H1 (cell line): ENCODE measurements at regions not wholly inside any gene's neighbourhood (a gene's known extent, or its start where the extent isn't known, plus 50 kb on each side); places are given as distances from the start of the nearest gene placed in this dataset.

Source experiments
- CTCF ChIA-PET: fragments of 300-600 bp; sonication (Branson Sonifier 250); formaldehyde crosslinking; loops from one replicate; lab custom pipeline; 2021; ENCODE audit not compliant: partially characterized antibody; lab: Charles Lee
- POLR2A ChIA-PET: fragments of 300-600 bp; sonication (Branson Sonifier 250); formaldehyde crosslinking; loops from one replicate; lab custom pipeline; 2021; ENCODE audit warnings: inconsistent platforms; ENCODE audit not compliant: partially characterized antibody; lab: Charles Lee
- DNase-seq, 2 experiments: peaks; one replicate each; pipeline versions ENCODE4 v3.0.0 to v3.0.0-alpha.2; 2010 to 2022; ENCODE audit warnings: low spot score in 2 of 2, low read depth in 1 of 2, mixed read lengths in 1 of 2
- FAIRE-seq: peaks from 2 replicates; lab custom pipeline; 2011; peaks lifted over from hg19 to GRCh38; lab: Jason Lieb, UNC
- H2AFZ ChIP-seq: 2 replicates; pipeline ENCODE4 v1.8.1; 2012; ENCODE audit warnings: low read length, inconsistent platforms
- H2AK5ac ChIP-seq: 2 replicates; pipeline ENCODE4 v1.6.1; 2013; ENCODE audit warnings: low read depth, low read length
- H2BK120ac ChIP-seq: replicated peaks from 2 replicates; pipeline ENCODE3; 2013; ENCODE audit warnings: low read depth, low read length, inconsistent platforms
- H2BK12ac ChIP-seq: 2 replicates; pipeline ENCODE4 v1.6.1; 2013; ENCODE audit warnings: low read depth, low read length
- H2BK15ac ChIP-seq: 2 replicates; pipeline ENCODE4 v1.6.1; 2013; ENCODE audit warnings: low read length
- H2BK20ac ChIP-seq: 2 replicates; pipeline ENCODE4 v1.6.1; 2013; ENCODE audit warnings: low read length
- H2BK5ac ChIP-seq: 2 replicates; pipeline ENCODE4 v1.6.1; 2013; ENCODE audit warnings: low read depth, low read length
- H3K14ac ChIP-seq: 2 replicates; pipeline ENCODE4 v1.6.1; 2013; ENCODE audit warnings: inconsistent platforms; ENCODE audit not compliant: insufficient read length
- H3K18ac ChIP-seq: 2 replicates; pipeline ENCODE4 v1.6.1; 2013; ENCODE audit warnings: low read length; ENCODE audit errors: extremely low read depth
- H3K23ac ChIP-seq: 2 replicates; pipeline ENCODE4 v1.6.1; 2013; ENCODE audit warnings: inconsistent platforms; ENCODE audit not compliant: insufficient read length
- H3K23me2 ChIP-seq: 2 replicates; pipeline ENCODE4 v1.6.1; 2013; ENCODE audit warnings: low read depth, low read length
- H3K27ac ChIP-seq: 2 replicates; pipeline ENCODE4 v1.6.1; 2011; ENCODE audit warnings: low read depth, low read length, inconsistent platforms
- H3K27me3 ChIP-seq, 4 experiments: replicated peaks in 1 of 4; 1 replicate in 1 of 4; 2 replicates in 3 of 4; pipeline versions ENCODE4 v1.6.1 to v1.8.1; 2011 to 2013; ENCODE audit warnings: low read length in 3 of 4, mild to moderate bottlenecking in 3 of 4, inconsistent platforms in 2 of 4, mixed read lengths in 2 of 4, moderate library complexity in 1 of 4; ENCODE audit not compliant: control insufficient read depth in 3 of 4, insufficient read depth in 3 of 4; ENCODE audit errors: extremely low read depth in 1 of 4
- H3K36me3 ChIP-seq, 4 experiments: 2 replicates each; pipeline versions ENCODE4 v1.6.1 to v1.8.1; 2011 to 2013; ENCODE audit warnings: mild to moderate bottlenecking in 4 of 4, low read length in 3 of 4, moderate library complexity in 2 of 4, control low read depth in 1 of 4, inconsistent platforms in 1 of 4; ENCODE audit not compliant: insufficient read depth in 4 of 4, control insufficient read depth in 2 of 4
- H3K4ac ChIP-seq: replicated peaks from 2 replicates; pipeline ENCODE3; 2013; ENCODE audit warnings: low read length, low read depth, mixed read lengths, inconsistent platforms; ENCODE audit not compliant: insufficient read length
- H3K4me1 ChIP-seq, 4 experiments: replicated peaks in 1 of 4; 1 replicate in 1 of 4; 2 replicates in 3 of 4; pipeline versions ENCODE4 v1.6.1 to v1.8.1; 2011 to 2013; ENCODE audit warnings: low read length in 3 of 4, inconsistent platforms in 2 of 4, mixed read lengths in 1 of 4; ENCODE audit not compliant: insufficient read depth in 4 of 4, control insufficient read depth in 3 of 4
- H3K4me2 ChIP-seq, 2 experiments: 2 replicates each; pipeline versions ENCODE4 v1.6.1 to v1.8.1; 2011 to 2013; ENCODE audit warnings: low read depth in 2 of 2, low read length in 2 of 2, control low read depth in 1 of 2, inconsistent platforms in 1 of 2, mild to moderate bottlenecking in 1 of 2; ENCODE audit not compliant: insufficient read depth in 1 of 2
- H3K4me3 ChIP-seq, 4 experiments: fragments of 200-600, 300-600 bp in 1 of 4; sonication (generic), shearing (Covaris generic), sonication (Bioruptor Twin) in 1 of 4; 2 replicates each; pipeline versions ENCODE4 v1.5.1 to v1.8.1; 2011 to 2016; ENCODE audit warnings: low read length in 4 of 4, low read depth in 3 of 4, control low read depth in 2 of 4, inconsistent platforms in 2 of 4, mild to moderate bottlenecking in 2 of 4, mixed read lengths in 1 of 4, moderate library complexity in 1 of 4; ENCODE audit not compliant: insufficient read depth in 2 of 4; ENCODE audit errors: extremely low read depth in 1 of 4
- H3K56ac ChIP-seq: replicated peaks from 2 replicates; pipeline ENCODE3; 2013; ENCODE audit warnings: low read depth, mild to moderate bottlenecking, mixed read lengths, low read length, inconsistent platforms; ENCODE audit not compliant: insufficient read length
- H3K79me1 ChIP-seq: 2 replicates; pipeline ENCODE4 v1.6.1; 2013; ENCODE audit warnings: low read depth, low read length, control low read depth
- H3K79me2 ChIP-seq, 2 experiments: 2 replicates each; pipeline versions ENCODE4 v1.6.1 to v1.8.1; 2012 to 2013; ENCODE audit warnings: low read length in 2 of 2, mild to moderate bottlenecking in 2 of 2, inconsistent platforms in 1 of 2; ENCODE audit not compliant: insufficient read depth in 2 of 2, control insufficient read depth in 1 of 2
- H3K9ac ChIP-seq, 4 experiments: replicated peaks in 1 of 4; 1 replicate in 1 of 4; 2 replicates in 3 of 4; pipeline versions ENCODE4 v1.6.1 to v1.8.1; 2011 to 2013; ENCODE audit warnings: low read depth in 3 of 4, low read length in 3 of 4, control low read depth in 2 of 4, mild to moderate bottlenecking in 2 of 4, moderate library complexity in 2 of 4, inconsistent platforms in 1 of 4; ENCODE audit errors: extremely low read depth in 1 of 4
- H3K9me3 ChIP-seq, 2 experiments: 2 replicates each; pipeline versions ENCODE4 v1.6.1 to v1.8.1; 2012 to 2013; ENCODE audit warnings: mild to moderate bottlenecking in 2 of 2, moderate library complexity in 2 of 2, control low read depth in 1 of 2, inconsistent platforms in 1 of 2, low read depth in 1 of 2, low read length in 1 of 2, mixed read lengths in 1 of 2; ENCODE audit not compliant: insufficient read depth in 2 of 2
- H4K20me1 ChIP-seq, 2 experiments: replicated peaks in 1 of 2; 2 replicates each; pipeline versions ENCODE3 to v1.8.1; 2011 to 2013; ENCODE audit warnings: inconsistent platforms in 2 of 2, low read length in 2 of 2, mild to moderate bottlenecking in 1 of 2; ENCODE audit not compliant: insufficient read depth in 2 of 2, control insufficient read depth in 1 of 2
- H4K5ac ChIP-seq: 2 replicates; pipeline ENCODE4 v1.6.1; 2013; ENCODE audit warnings: low read length, low read depth, mixed read lengths, inconsistent platforms; ENCODE audit not compliant: insufficient read length
- H4K8ac ChIP-seq: 2 replicates; pipeline ENCODE4 v1.8.0; 2013; ENCODE audit warnings: mild to moderate bottlenecking, moderate library complexity, low read length, inconsistent platforms; ENCODE audit not compliant: insufficient read depth; ENCODE audit errors: extremely low read depth
- H4K91ac ChIP-seq: replicated peaks from 2 replicates; pipeline ENCODE3; 2013; ENCODE audit warnings: low read length, mixed read lengths, inconsistent platforms; ENCODE audit not compliant: insufficient read length
- CTBP2 ChIP-seq: IDR thresholded peaks from 2 replicates; pipeline ENCODE4 v1.7.0; 2011; ENCODE audit warnings: borderline replicate concordance, mild to moderate bottlenecking, moderate library complexity, mixed read lengths, low read length; ENCODE audit not compliant: insufficient read depth, insufficient read length
- EGR1 ChIP-seq: IDR thresholded peaks from 2 replicates; pipeline ENCODE4 v1.6.1; 2011; ENCODE audit warnings: low read depth, low read length, borderline replicate concordance
- JUN ChIP-seq: IDR thresholded peaks from 2 replicates; pipeline ENCODE4 v1.6.1; 2011; ENCODE audit warnings: low read depth, mild to moderate bottlenecking, improper control_type of control experiment, low read length
- PHF8 ChIP-seq: fragments of 200-600 bp; sonication (generic); conservative IDR thresholded peaks from 2 replicates; pipeline ENCODE4 v1.7.1; 2012; ENCODE audit warnings: low read depth, mild to moderate bottlenecking, inconsistent platforms, low read length, moderate library complexity
- POLR2A ChIP-seq, 2 experiments: IDR thresholded peaks; 1 replicate in 1 of 2; 2 replicates in 1 of 2; pipeline ENCODE4 v1.6.1; 2011; ENCODE audit warnings: low read depth in 2 of 2, low read length in 2 of 2, mild to moderate bottlenecking in 2 of 2; ENCODE audit errors: control extremely low read depth in 1 of 2
- SUZ12 ChIP-seq: fragments of 200-600 bp; sonication (generic); IDR thresholded peaks from 2 replicates; pipeline ENCODE4 v1.6.1; 2012; ENCODE audit warnings: mild to moderate bottlenecking, inconsistent platforms, low read length, moderate library complexity, mixed read lengths
- TCF12 ChIP-seq: IDR thresholded peaks from 2 replicates; pipeline ENCODE4 v1.6.1; 2011; ENCODE audit warnings: low read depth, mild to moderate bottlenecking, low read length
- WGBS, 2 experiments: shearing (Covaris generic) in 1 of 2; methylation state at CpG; one replicate each; pipeline versions ENCODE4 v1.1.6 to v1.1.7; 2013 to 2015; ENCODE audit warnings: low lambda C conversion rate in 2 of 2, mixed read lengths in 2 of 2, inconsistent platforms in 1 of 2, low coverage in 1 of 2, missing lambda C conversion rate in 1 of 2; ENCODE audit not compliant: insufficient replicate concordance in 2 of 2, insufficient coverage in 1 of 2, insufficient read length in 1 of 2; ENCODE audit errors: extremely low coverage in 1 of 2, missing lambda C conversion rate in 1 of 2; 5-methylcytosine and 5-hydroxymethylcytosine counted together
- TF ChIP-seq, protein P1 (sequence below): IDR thresholded peaks from 2 replicates; pipeline ENCODE4 v1.6.1; 2011; ENCODE audit warnings: low read length, improper control_type of control experiment
- TF ChIP-seq, protein P2 (sequence below): IDR thresholded peaks from 2 replicates; pipeline ENCODE4 v1.6.1; 2012; ENCODE audit warnings: low read length, inconsistent platforms

DNA sequence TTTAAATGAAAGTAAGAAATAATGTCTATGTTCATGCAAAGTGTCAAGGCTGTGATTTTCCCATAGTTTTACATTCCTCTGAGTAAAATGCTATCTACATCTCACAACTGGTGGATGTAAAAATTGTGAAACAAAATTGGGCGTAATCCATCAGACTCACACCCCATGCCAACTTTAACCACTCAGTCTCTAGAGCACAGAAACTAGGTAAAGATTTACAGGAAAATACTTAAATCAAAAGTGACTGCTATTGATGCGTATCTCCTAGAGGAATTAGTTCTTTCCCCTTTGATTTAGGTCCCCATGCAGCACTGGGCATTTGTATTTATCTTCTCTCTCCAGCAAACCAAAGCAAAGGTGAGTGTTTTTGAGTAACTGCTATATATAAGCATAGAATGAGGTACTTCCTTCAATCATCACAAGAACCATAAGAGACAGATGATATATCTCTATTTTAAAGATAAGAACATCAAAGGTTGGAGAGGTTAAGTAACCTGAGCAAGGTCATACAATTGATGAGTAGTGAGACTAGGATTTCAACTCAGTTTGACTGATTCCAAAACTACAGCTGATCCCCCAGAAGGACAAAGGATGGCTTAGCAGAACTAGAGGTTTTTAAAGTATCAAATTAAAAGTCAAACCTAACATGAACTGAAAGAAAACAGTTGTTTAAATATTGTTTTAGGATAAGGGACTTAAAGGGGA lies 594.0 kb upstream of the ACVR2A start:
- Histone ChIP-seq H3K27ac (no peak overlapping the region), H3K4ac (no peak overlapping the region), H3K79me2 (no peaks in the 10 kb centered on the region), H4K8ac (no peak overlapping the region), H3K79me1 (no peaks in the 10 kb centered on the region), H3K23ac (no peak overlapping the region), H4K20me1 (no peaks in the 10 kb centered on the region), H2AFZ (no peak overlapping the region), H2AK5ac (no peak overlapping the region), H4K91ac (no peak overlapping the region), H3K36me3 (no peaks in the 10 kb centered on the region), H2BK12ac (no peak overlapping the region), H2BK5ac (no peak overlapping the region), H3K23me2 (no peaks in the 10 kb centered on the region), H3K18ac (no peak overlapping the region), H2BK20ac (no peak overlapping the region), H3K56ac (no peak overlapping the region), H3K9me3 (peaks cover 11 to 13% of the 10 kb centered on the region in 2 experiments; a peak in 2 of 4 replicates), H2BK15ac (no peak overlapping the region), H3K9ac (no peak overlapping the region), H3K27me3 (no peaks in the 10 kb centered on the region), H3K4me2 (no peak overlapping the region), H4K5ac (no peak overlapping the region), H3K4me3 (no peak overlapping the region), H2BK120ac (no peak overlapping the region), H3K14ac (no peak overlapping the region), H3K4me1 (no peaks in the 10 kb centered on the region)
- no peak for FAIRE-seq
- ChIA-PET CTCF (interaction anchor here (1.7 kb wide), 1 partner anchor 25 kb away, joined by 6 read pairs; no protein-coding TSS in a partner anchor), POLR2A (no interaction called here)
- TF ChIP-seq EGR1 (no peak), POLR2A (IDR thresholded peaks at IDR 0.05; ENCODE audit: control extremely low read depth in 1 of 2, low read depth in 2 of 2, low read length in 2 of 2) (no peak), JUN (no peak), CTBP2 (no peak), SUZ12 (no peak), TCF12 (no peak), PHF8 (no peak)
- TF ChIP-seq, protein P1, sequence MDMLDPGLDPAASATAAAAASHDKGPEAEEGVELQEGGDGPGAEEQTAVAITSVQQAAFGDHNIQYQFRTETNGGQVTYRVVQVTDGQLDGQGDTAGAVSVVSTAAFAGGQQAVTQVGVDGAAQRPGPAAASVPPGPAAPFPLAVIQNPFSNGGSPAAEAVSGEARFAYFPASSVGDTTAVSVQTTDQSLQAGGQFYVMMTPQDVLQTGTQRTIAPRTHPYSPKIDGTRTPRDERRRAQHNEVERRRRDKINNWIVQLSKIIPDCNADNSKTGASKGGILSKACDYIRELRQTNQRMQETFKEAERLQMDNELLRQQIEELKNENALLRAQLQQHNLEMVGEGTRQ = no peak
- TF ChIP-seq, protein P2, sequence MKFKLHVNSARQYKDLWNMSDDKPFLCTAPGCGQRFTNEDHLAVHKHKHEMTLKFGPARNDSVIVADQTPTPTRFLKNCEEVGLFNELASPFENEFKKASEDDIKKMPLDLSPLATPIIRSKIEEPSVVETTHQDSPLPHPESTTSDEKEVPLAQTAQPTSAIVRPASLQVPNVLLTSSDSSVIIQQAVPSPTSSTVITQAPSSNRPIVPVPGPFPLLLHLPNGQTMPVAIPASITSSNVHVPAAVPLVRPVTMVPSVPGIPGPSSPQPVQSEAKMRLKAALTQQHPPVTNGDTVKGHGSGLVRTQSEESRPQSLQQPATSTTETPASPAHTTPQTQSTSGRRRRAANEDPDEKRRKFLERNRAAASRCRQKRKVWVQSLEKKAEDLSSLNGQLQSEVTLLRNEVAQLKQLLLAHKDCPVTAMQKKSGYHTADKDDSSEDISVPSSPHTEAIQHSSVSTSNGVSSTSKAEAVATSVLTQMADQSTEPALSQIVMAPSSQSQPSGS = no peak
- WGBS, 2 experiments = 100% methylated on average over 2 of the region's 2 CpGs; no CpG with 5 or more reads in 1 of the 2 experiments
- no peak for DNase-seq
